ENCODE measurements at regions not wholly inside any gene's neighbourhood (a gene's known extent, or its start where the extent isn't known, plus 50 kb on each side); places are given as distances from the start of the nearest gene placed in this dataset.

- no peaks in the 10 kb centered on the region for H3K9me3 ChIP-seq (ENCODE audit: severe bottlenecking)
- no peak for TF ChIP-seq CTCF (IDR thresholded peaks at IDR 0.05; ENCODE audit: low read depth, low read length)
- H3K27ac ChIP-seq = no peak overlapping the region
- no peaks in the 10 kb centered on the region for H3K27me3 ChIP-seq (ENCODE audit: insufficient read depth, low read depth, severe bottlenecking)
- no peak for DNase-seq
- H3K4me3 ChIP-seq (ENCODE audit: low read depth, low read length) = no peak overlapping the region
- H3K36me3 ChIP-seq = no peaks in the 10 kb centered on the region
Observed at GRCh38 chr12:61011767-61012423, 1248.3 kb upstream of the USP15 start.

GRCh38 chr12:61018571-61018970 is 1241.6 kb upstream of the USP15 start:
- no peaks in the 10 kb centered on the region for H3K9me3 ChIP-seq (ENCODE audit: severe bottlenecking)
- DNase-seq = no peak
- no peak overlapping the region for H3K4me3 ChIP-seq (ENCODE audit: low read depth, low read length)
- H3K27ac ChIP-seq = no peak overlapping the region
- no peaks in the 10 kb centered on the region for H3K36me3 ChIP-seq
- no peaks in the 10 kb centered on the region for H3K27me3 ChIP-seq (ENCODE audit: insufficient read depth, low read depth, severe bottlenecking)
- no peak for TF ChIP-seq CTCF (IDR thresholded peaks at IDR 0.05; ENCODE audit: low read depth, low read length)

GRCh38 chr12:61023231-61023630 is 1237.0 kb upstream of the USP15 start:
- no peak for TF ChIP-seq CTCF (IDR thresholded peaks at IDR 0.05; ENCODE audit: low read depth, low read length)
- Histone ChIP-seq H3K27ac (no peak overlapping the region), H3K4me3 (ENCODE audit: low read depth, low read length) (no peak overlapping the region), H3K36me3 (no peaks in the 10 kb centered on the region), H3K27me3 (ENCODE audit: insufficient read depth, low read depth, severe bottlenecking) (no peaks in the 10 kb centered on the region), H3K9me3 (ENCODE audit: severe bottlenecking) (no peaks in the 10 kb centered on the region)
- DNase-seq = no peak

- TF ChIP-seq CTCF (IDR thresholded peaks at IDR 0.05; ENCODE audit: low read depth, low read length) = no peak
- Histone ChIP-seq H3K4me3 (ENCODE audit: low read depth, low read length) (no peak overlapping the region), H3K9me3 (ENCODE audit: severe bottlenecking) (no peaks in the 10 kb centered on the region), H3K27ac (no peak overlapping the region), H3K27me3 (ENCODE audit: insufficient read depth, low read depth, severe bottlenecking) (no peaks in the 10 kb centered on the region), H3K36me3 (no peaks in the 10 kb centered on the region)
- no peak for DNase-seq
Observed at GRCh38 chr12:61029516-61029915, 1230.7 kb upstream of the USP15 start.

- H3K27me3 ChIP-seq (ENCODE audit: insufficient read depth, low read depth, severe bottlenecking) = no peaks in the 10 kb centered on the region
Observed at GRCh38 chr12:61037792-61038191, 1222.4 kb upstream of the USP15 start.

More at GRCh38 chr12:61037792-61038191, 1222.4 kb upstream of the USP15 start:
- Histone ChIP-seq H3K36me3 (no peaks in the 10 kb centered on the region), H3K4me3 (ENCODE audit: low read depth, low read length) (no peak overlapping the region), H3K9me3 (ENCODE audit: severe bottlenecking) (no peaks in the 10 kb centered on the region), H3K27ac (no peak overlapping the region)
- no peak for TF ChIP-seq CTCF (IDR thresholded peaks at IDR 0.05; ENCODE audit: low read depth, low read length)
- DNase-seq = no peak

Data from WERI-Rb-1 (cell line).